ENCODE measurements at regions not wholly inside any gene's neighbourhood (a gene's known extent, or its start where the extent isn't known, plus 50 kb on each side); places are given as distances from the start of the nearest gene placed in this dataset.

- no peak overlapping the region for H3K27ac ChIP-seq (ENCODE audit: low read depth, low read length)
- H3K9ac ChIP-seq (ENCODE audit: low read length): no peak overlapping the region
- H3K36me3 ChIP-seq (ENCODE audit: control insufficient read depth, insufficient read depth, low read length): no peaks in the 10 kb centered on the region
- H3K4me3 ChIP-seq (ENCODE audit: low read depth, low read length): no peak overlapping the region
- H3K27me3 ChIP-seq (ENCODE audit: control insufficient read depth, insufficient read depth, low read length): no peaks in the 10 kb centered on the region
- H3K9me3 ChIP-seq (ENCODE audit: control insufficient read depth, insufficient read depth, low read depth, low read length): peaks cover 8% of the 10 kb centered on the region; the same call in 1 of the 2 replicates
- peaks cover 1% of the 10 kb centered on the region; the same call in 1 of the 2 replicates for H3K4me1 ChIP-seq (ENCODE audit: control insufficient read depth, insufficient read depth, low read length)
Observed at GRCh38 chr2:16412321-16413030, 253.2 kb downstream of the CYRIA start.

DNA sequence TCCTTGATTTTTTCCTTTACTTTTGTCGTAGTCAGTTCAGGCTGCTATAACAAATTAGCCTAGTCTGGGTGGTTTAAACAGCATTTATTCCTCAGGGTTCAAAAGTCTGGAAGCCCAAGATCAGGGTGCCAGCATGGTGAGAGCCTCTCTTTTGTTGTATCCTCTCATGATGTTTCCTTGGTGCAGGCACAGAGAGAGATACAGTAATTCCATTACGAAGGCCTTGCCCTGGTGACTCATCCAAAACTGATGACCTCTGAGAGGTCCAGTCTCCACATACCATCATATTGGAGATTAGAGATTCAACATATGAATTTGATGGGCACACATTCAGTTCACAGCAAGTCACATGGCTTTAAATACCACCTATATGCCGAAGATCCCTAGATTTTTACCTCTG, 253.8 kb downstream of the CYRIA start:
- H3K9me3 ChIP-seq (ENCODE audit: control insufficient read depth, insufficient read depth, low read depth, low read length): peaks cover 8% of the 10 kb centered on the region; the same call in 1 of the 2 replicates
- no peak overlapping the region for H3K4me3 ChIP-seq (ENCODE audit: low read depth, low read length)
- H3K27me3 ChIP-seq (ENCODE audit: control insufficient read depth, insufficient read depth, low read length): no peaks in the 10 kb centered on the region
- no peaks in the 10 kb centered on the region for H3K36me3 ChIP-seq (ENCODE audit: control insufficient read depth, insufficient read depth, low read length)
- no peak overlapping the region for H3K9ac ChIP-seq (ENCODE audit: low read length)
- H3K27ac ChIP-seq (ENCODE audit: low read depth, low read length): no peak overlapping the region
- peaks cover 5% of the 10 kb centered on the region; the same call in 1 of the 2 replicates for H3K4me1 ChIP-seq (ENCODE audit: control insufficient read depth, insufficient read depth, low read length)

- no peak overlapping the region for H3K27ac ChIP-seq (ENCODE audit: low read depth, low read length)
- no peaks in the 10 kb centered on the region for H3K36me3 ChIP-seq (ENCODE audit: control insufficient read depth, insufficient read depth, low read length)
- 0 out of 2 replicates have a peak, but pooled peaks cover 2% of the 10 kb centered on the region for H3K9me3 ChIP-seq (ENCODE audit: control insufficient read depth, insufficient read depth, low read depth, low read length)
- no peak overlapping the region for H3K9ac ChIP-seq (ENCODE audit: low read length)
- no peaks in the 10 kb centered on the region for H3K27me3 ChIP-seq (ENCODE audit: control insufficient read depth, insufficient read depth, low read length)
- H3K4me3 ChIP-seq (ENCODE audit: low read depth, low read length): no peak overlapping the region
- H3K4me1 ChIP-seq (ENCODE audit: control insufficient read depth, insufficient read depth, low read length): peaks cover 5% of the 10 kb centered on the region; the same call in 1 of the 2 replicates
Observed at GRCh38 chr2:16409849-16410248, 255.8 kb downstream of the CYRIA start.

- H3K9ac ChIP-seq (ENCODE audit: low read length): no peak overlapping the region
- H3K4me1 ChIP-seq (ENCODE audit: control insufficient read depth, insufficient read depth, low read length): peaks cover 5% of the 10 kb centered on the region; the same call in 1 of the 2 replicates
- H3K9me3 ChIP-seq (ENCODE audit: control insufficient read depth, insufficient read depth, low read depth, low read length): no peaks in the 10 kb centered on the region
- no peaks in the 10 kb centered on the region for H3K27me3 ChIP-seq (ENCODE audit: control insufficient read depth, insufficient read depth, low read length)
- no peak overlapping the region for H3K27ac ChIP-seq (ENCODE audit: low read depth, low read length)
- no peak overlapping the region for H3K4me3 ChIP-seq (ENCODE audit: low read depth, low read length)
- H3K36me3 ChIP-seq (ENCODE audit: control insufficient read depth, insufficient read depth, low read length): no peaks in the 10 kb centered on the region
Observed at GRCh38 chr2:16409006-16409390, 256.6 kb downstream of the CYRIA start.

- no peak overlapping the region for H3K27ac ChIP-seq (ENCODE audit: low read depth, low read length)
- H3K9ac ChIP-seq (ENCODE audit: low read length): no peak overlapping the region
- no peak overlapping the region for H3K4me3 ChIP-seq (ENCODE audit: low read depth, low read length)
- H3K9me3 ChIP-seq (ENCODE audit: control insufficient read depth, insufficient read depth, low read depth, low read length): no peaks in the 10 kb centered on the region
- H3K36me3 ChIP-seq (ENCODE audit: control insufficient read depth, insufficient read depth, low read length): no peaks in the 10 kb centered on the region
- H3K27me3 ChIP-seq (ENCODE audit: control insufficient read depth, insufficient read depth, low read length): no peaks in the 10 kb centered on the region
- H3K4me1 ChIP-seq (ENCODE audit: control insufficient read depth, insufficient read depth, low read length): peaks cover 5% of the 10 kb centered on the region; the same call in 1 of the 2 replicates
Observed at GRCh38 chr2:16408331-16409005, 257.2 kb downstream of the CYRIA start.

GRCh38 chr2:16407358-16407757, 258.3 kb downstream of the CYRIA start:
- Histone ChIP-seq H3K4me1 (ENCODE audit: control insufficient read depth, insufficient read depth, low read length) (peaks cover 5% of the 10 kb centered on the region; the same call in 1 of the 2 replicates), H3K9ac (ENCODE audit: low read length) (peak overlapping the region; percentile 37), H3K4me3 (ENCODE audit: low read depth, low read length) (no peak overlapping the region), H3K9me3 (ENCODE audit: control insufficient read depth, insufficient read depth, low read depth, low read length) (no peaks in the 10 kb centered on the region), H3K36me3 (ENCODE audit: control insufficient read depth, insufficient read depth, low read length) (no peaks in the 10 kb centered on the region), H3K27ac (ENCODE audit: low read depth, low read length) (peak overlapping the region; percentile 32; the same call in 1 of the 2 replicates), H3K27me3 (ENCODE audit: control insufficient read depth, insufficient read depth, low read length) (no peaks in the 10 kb centered on the region)

- peak overlapping the region; percentile 37; the same call in 1 of the 2 replicates for H3K27ac ChIP-seq (ENCODE audit: low read depth, low read length)
- no peaks in the 10 kb centered on the region for H3K27me3 ChIP-seq (ENCODE audit: control insufficient read depth, insufficient read depth, low read length)
- peaks cover 5% of the 10 kb centered on the region; the same call in 1 of the 2 replicates for H3K4me1 ChIP-seq (ENCODE audit: control insufficient read depth, insufficient read depth, low read length)
- H3K4me3 ChIP-seq (ENCODE audit: low read depth, low read length): no peak overlapping the region
- peak overlapping the region; percentile 37 for H3K9ac ChIP-seq (ENCODE audit: low read length)
- no peaks in the 10 kb centered on the region for H3K9me3 ChIP-seq (ENCODE audit: control insufficient read depth, insufficient read depth, low read depth, low read length)
- H3K36me3 ChIP-seq (ENCODE audit: control insufficient read depth, insufficient read depth, low read length): no peaks in the 10 kb centered on the region
Observed at GRCh38 chr2:16406496-16407289, 258.9 kb downstream of the CYRIA start.

- Histone ChIP-seq H3K9me3 (ENCODE audit: control insufficient read depth, insufficient read depth, low read depth, low read length) (no peaks in the 10 kb centered on the region), H3K36me3 (ENCODE audit: control insufficient read depth, insufficient read depth, low read length) (no peaks in the 10 kb centered on the region), H3K27ac (ENCODE audit: low read depth, low read length) (no peak overlapping the region; the same call in 1 of the 2 replicates), H3K4me1 (ENCODE audit: control insufficient read depth, insufficient read depth, low read length) (peaks cover 5% of the 10 kb centered on the region; the same call in 1 of the 2 replicates), H3K4me3 (ENCODE audit: low read depth, low read length) (no peak overlapping the region), H3K9ac (ENCODE audit: low read length) (no peak overlapping the region), H3K27me3 (ENCODE audit: control insufficient read depth, insufficient read depth, low read length) (no peaks in the 10 kb centered on the region)
Observed at GRCh38 chr2:16405551-16405950, 260.1 kb downstream of the CYRIA start.

GRCh38 chr2:16404551-16405300, 260.9 kb downstream of the CYRIA start:
- Histone ChIP-seq H3K27ac (ENCODE audit: low read depth, low read length) (no peak overlapping the region), H3K27me3 (ENCODE audit: control insufficient read depth, insufficient read depth, low read length) (no peaks in the 10 kb centered on the region), H3K9ac (ENCODE audit: low read length) (no peak overlapping the region), H3K4me3 (ENCODE audit: low read depth, low read length) (no peak overlapping the region), H3K36me3 (ENCODE audit: control insufficient read depth, insufficient read depth, low read length) (no peaks in the 10 kb centered on the region), H3K9me3 (ENCODE audit: control insufficient read depth, insufficient read depth, low read depth, low read length) (no peaks in the 10 kb centered on the region), H3K4me1 (ENCODE audit: control insufficient read depth, insufficient read depth, low read length) (peaks cover 5% of the 10 kb centered on the region; the same call in 1 of the 2 replicates)

GRCh38 chr2:16404146-16404545, 261.5 kb downstream of the CYRIA start:
- Histone ChIP-seq H3K27me3 (ENCODE audit: control insufficient read depth, insufficient read depth, low read length) (no peaks in the 10 kb centered on the region), H3K36me3 (ENCODE audit: control insufficient read depth, insufficient read depth, low read length) (no peaks in the 10 kb centered on the region), H3K27ac (ENCODE audit: low read depth, low read length) (no peak overlapping the region), H3K9ac (ENCODE audit: low read length) (no peak overlapping the region), H3K4me3 (ENCODE audit: low read depth, low read length) (no peak overlapping the region), H3K9me3 (ENCODE audit: control insufficient read depth, insufficient read depth, low read depth, low read length) (no peaks in the 10 kb centered on the region), H3K4me1 (ENCODE audit: control insufficient read depth, insufficient read depth, low read length) (peaks cover 5% of the 10 kb centered on the region; the same call in 1 of the 2 replicates)
